SIG-M5 treated with dmso at 0.1 percent for 504 hours (cell line): ENCODE measurements at regions not wholly inside any gene's neighbourhood (a gene's known extent, or its start where the extent isn't known, plus 50 kb on each side); places are given as distances from the start of the nearest gene placed in this dataset.

ENCODE experiments used
- DNase-seq: peaks from one replicate; lab custom pipeline; 2025; ENCODE audit not compliant: unreplicated experiment; lab: John Stamatoyannopoulos, UW

GRCh38 chr13:65095161-65096082, 2134.7 kb downstream of the PCDH9 start:
- DNase-seq: no peak

DNA sequence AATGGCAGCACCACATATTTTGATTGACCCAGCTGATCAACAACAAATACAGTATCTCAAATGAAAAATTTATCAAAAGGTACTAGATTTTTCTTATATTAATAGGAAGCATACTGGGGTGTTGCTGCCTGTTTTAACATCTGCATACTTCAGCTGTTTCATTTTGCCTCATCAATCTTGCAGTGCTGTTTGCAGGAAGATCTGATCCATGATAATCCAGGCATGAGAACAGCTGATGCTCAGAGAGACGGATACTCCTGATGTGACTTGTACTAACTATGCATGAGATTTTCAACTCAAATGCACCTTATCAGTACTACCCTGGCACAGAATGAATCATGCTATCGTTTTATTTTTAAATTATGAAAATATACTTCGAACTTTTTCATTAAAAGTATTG, 2136.8 kb downstream of the PCDH9 start:
- no peak for DNase-seq

GRCh38 chr13:65091031-65091430, 2139.1 kb downstream of the PCDH9 start:
- no peak for DNase-seq

DNA sequence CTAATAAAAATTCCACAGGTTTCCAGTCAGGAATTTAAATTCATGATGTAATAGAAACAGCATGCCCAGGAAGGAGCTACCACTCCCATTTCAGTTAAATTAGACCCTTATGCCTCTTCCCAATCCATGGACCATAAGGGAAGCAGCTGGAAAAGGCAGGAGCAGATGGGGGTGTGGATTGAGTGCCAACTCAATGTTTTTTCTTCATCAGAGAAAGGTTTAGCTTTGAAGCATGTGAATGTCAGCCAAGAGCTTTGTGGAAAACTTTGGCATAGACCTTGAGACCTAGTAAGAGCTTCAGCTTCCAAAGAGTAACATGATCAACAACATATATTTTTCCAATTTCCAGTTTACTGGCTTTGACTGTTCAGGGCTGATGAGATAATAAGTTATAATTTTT, 2139.9 kb downstream of the PCDH9 start:
- DNase-seq: no peak

DNA sequence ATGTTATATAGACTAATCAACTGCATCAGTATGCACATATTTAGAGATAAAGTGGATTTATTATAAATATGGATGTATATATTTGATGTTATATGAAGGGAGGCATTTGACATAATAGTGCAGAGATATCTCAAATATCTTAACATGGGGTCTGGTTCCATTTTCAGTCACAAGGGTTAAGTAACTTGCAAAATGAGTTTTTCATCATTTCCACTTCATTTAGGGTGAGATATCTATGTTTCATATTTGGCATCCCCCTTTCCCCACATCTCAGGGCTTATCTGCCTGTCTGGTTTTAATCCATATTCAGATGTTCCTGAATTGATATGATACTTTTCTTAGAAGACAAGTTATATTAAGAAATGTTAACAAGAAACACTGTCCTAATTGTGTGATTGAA, 2141.2 kb downstream of the PCDH9 start:
- no peak for DNase-seq

- no peak for DNase-seq
Measured at GRCh38 chr13:65085977-65086376, 2144.2 kb downstream of the PCDH9 start.

- no peak for DNase-seq
Measured at GRCh38 chr13:65074248-65074647, 2155.9 kb downstream of the PCDH9 start.

- no peak for DNase-seq
Measured at GRCh38 chr13:65064967-65065366, 2165.2 kb downstream of the PCDH9 start.

GRCh38 chr13:65063753-65064152, 2166.4 kb downstream of the PCDH9 start:
- no peak for DNase-seq

GRCh38 chr13:65057986-65058385, 2172.2 kb downstream of the PCDH9 start:
- DNase-seq: no peak

- no peak for DNase-seq
Measured at GRCh38 chr13:65054277-65054676, 2175.9 kb downstream of the PCDH9 start.

DNA sequence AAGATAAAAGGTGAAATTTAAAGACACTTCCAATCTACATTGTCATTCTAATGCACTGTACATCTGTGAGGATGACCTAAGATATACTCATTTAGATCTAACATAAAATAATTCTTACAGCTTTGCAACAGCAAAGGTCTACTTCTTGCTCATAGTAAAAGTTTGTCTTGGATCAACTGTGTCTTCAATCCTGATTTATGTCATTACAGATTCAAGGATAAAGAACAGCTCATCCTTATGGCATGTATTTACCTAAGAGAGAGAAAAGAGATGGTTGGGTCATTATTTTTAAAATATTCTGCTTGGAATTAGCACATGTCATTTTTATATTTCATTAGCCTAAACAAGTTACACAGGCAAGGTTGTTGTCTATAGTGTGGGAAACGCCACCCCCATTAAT, 2193.1 kb downstream of the PCDH9 start:
- no peak for DNase-seq

DNA sequence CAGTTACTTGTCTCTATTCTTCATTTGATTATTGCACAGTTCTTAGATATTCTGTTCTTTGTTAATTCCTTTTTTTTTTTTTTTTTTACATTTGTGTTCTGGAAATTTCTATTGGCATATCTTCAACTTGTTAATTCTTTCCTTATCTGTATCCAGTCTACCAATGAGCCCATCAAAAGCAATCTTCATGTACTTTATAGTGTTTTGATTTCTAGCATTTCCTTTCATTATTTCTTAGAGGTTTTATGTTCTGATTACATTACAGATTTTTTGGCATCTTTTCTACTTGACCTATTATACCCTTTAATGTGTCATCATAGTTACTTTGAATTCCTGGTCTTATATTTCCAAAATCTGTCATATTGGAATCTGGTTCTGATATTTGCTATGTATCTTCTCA, 2194.8 kb downstream of the PCDH9 start:
- no peak for DNase-seq

DNA sequence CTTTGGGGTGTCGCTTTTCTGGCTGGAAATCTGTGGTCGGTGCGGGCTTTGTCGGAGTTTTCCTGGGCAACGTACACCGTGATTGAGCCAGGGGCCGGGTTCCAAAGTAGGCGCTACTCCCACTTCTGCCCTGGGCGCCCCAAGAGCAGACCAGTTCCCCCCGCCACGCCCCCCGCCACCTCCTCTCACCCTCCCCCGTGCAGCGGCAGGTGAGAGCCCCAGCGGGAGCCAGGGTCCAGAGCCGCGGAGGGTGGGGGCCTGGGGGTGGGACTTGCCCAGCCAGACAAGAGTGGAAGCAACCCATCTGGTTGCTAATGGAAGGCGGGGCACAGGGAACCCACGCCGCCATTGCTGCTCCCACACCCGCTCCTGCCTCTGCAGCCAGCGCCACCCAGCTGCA, 2195.9 kb downstream of the PCDH9 start:
- DNase-seq: no peak

- DNase-seq: no peak
Measured at GRCh38 chr13:65032825-65033224, 2197.3 kb downstream of the PCDH9 start.

DNA sequence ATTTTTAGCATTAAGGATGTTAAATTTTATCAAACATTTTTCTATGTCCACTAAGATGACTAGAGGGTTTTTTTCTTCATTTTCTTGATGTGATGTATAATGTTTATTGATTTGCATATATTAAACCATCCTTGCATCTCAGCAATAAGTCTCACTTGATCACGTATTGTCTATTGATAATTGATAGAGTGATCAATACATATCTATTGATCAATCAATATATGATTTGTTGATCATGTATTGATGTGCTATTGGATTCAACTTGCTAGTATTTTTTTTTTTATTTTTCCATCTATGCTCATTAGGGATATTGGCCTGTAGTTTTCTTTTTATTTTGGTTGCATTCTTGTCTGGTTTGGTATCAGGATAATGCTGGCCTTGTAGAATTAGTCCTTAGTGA, 2202.0 kb downstream of the PCDH9 start:
- DNase-seq: no peak

DNA sequence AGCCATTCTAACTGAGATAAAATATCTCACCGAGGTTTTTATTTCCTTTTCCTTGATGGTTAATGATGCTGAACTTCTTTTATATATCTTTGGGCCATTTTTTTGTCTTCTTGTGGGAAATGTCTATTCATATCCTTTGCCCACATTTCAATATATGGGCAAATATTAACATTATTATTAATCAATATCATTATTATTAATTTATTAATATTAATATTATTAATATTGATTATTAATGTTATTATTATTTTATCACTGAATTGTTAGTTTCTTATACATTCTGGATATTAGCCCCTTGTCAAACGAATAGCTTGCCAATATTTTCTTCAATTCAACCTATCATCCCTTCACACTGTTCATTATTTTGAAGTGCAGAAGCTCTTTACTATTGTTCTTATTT, 2203.6 kb downstream of the PCDH9 start:
- no peak for DNase-seq

DNA sequence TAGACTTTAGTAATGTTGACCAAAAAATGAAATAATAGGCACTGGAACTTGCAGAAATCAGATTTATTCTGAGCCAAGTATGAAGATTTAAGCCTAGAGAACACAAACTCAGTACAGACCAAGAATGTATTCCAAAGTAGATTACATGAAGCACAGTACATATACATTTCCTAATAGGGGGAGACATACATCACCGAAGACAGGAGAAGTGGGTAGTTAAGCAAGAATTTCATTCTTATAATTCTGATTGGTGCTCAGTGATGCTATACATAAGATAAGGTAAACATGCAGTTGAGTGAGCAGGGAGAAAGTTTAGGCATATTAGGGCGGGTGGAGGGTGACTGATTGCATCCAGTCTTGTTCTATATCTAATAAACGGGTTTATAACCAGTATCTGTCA, 2218.8 kb downstream of the PCDH9 start:
- no peak for DNase-seq

- no peak for DNase-seq
Measured at GRCh38 chr13:64997438-64997837, 2232.7 kb downstream of the PCDH9 start.

GRCh38 chr13:64993514-64994164, 2236.5 kb downstream of the PCDH9 start:
- DNase-seq: peak; percentile 60

DNA sequence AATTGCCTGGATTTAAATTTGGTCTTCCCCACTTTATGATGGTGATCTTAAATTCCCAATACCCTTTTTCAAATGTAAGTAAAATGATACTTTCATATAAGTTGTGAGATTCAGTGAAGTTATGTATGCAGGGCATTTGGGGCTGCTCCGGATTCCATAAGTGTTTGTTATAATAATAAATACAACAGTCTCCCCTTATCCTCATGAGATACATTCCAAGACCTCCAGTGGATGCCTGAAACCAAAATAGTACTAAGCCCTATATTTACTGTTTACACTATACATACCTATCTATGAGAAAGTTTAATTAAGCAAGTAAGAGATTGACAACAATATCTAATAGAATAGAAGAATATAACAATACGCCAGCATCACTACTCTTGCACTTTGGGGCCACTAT, 2237.8 kb downstream of the PCDH9 start:
- no peak for DNase-seq

- DNase-seq: no peak
Measured at GRCh38 chr13:64985075-64985474, 2245.1 kb downstream of the PCDH9 start.
